Erythroblast (primary cell): ENCODE measurements at regions not wholly inside any gene's neighbourhood (a gene's known extent, or its start where the extent isn't known, plus 50 kb on each side); places are given as distances from the start of the nearest gene placed in this dataset.
A peak's percentile ranks its signal among the peaks of the same experiment; 100 is the strongest.
"Not testable (repeated sequence)": the region's sequence is repeated elsewhere in the genome, so short reads cannot be mapped to it uniquely, and the experiment has no call there.

Source experiments
- DNase-seq, 2 experiments: peaks; one replicate each; lab custom pipeline; 2025; lab: John Stamatoyannopoulos, UW
- GATA1 ChIP-seq: IDR thresholded peaks from 2 replicates; pipeline ENCODE4 v1.6.1; 2011; ENCODE audit warnings: low read depth, mild to moderate bottlenecking, control low read depth, low read length, moderate library complexity
- POLR2A ChIP-seq: IDR thresholded peaks from 2 replicates; pipeline ENCODE4 v1.6.1; 2011; ENCODE audit warnings: mild to moderate bottlenecking, low read length

DNA sequence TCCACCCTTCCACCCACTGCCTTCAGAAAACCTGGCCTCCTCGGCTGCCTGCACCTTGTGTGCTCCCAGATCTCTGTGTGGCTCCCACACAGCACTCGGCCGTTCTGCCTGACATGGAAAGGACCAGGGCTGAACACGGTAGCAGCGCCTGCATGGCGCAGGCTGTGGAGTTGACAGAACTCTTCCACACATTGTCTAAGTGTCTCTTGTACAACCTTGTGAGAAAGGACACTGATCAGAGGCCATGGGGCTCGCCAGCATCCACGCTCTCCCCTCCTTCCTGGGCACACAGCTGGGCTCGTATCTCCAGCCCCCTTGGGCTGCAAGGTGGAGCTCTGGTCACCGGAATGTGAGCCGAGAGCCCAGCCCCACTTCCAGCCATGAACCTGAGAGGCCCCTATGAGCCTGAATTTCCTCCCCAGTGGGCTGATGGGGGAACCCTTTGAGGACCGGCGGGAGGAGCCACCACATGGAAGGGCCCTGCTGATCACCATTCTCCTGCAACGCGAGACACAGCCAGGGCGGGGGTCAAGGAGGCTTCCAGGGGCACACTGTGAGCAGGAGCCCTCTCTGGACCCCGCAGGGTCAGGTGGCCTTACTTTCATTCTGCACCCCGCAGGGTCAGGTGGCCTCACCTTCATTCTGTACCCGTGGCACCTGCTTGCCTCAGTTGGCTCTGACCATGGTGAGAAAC, 314.2 kb upstream of the MYT1L start:
- DNase-seq: no peak
- TF ChIP-seq POLR2A (no peak), GATA1 (no peak)

GRCh38 chr2:2644751-2645150, 313.7 kb upstream of the MYT1L start:
- DNase-seq: not testable (repeated sequence)

DNA sequence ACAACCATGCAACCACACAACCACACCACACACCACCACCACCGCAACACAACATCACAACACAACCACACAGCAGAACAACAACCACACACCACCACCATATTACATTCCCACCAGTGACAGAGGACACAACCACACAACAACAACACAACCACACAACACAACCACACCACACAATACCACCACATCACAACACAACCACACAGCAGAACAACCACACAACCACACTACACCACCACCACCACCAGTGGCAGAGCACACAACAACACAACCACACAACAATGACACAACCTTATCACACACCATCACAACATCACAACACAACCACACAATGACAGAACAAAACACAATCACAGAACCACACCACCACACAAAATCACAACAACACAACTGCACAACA, 313.0 kb upstream of the MYT1L start:
- TF ChIP-seq POLR2A (no peak), GATA1 (no peak)
- peak in 1 of 2 experiments; percentile 19 for DNase-seq

DNA sequence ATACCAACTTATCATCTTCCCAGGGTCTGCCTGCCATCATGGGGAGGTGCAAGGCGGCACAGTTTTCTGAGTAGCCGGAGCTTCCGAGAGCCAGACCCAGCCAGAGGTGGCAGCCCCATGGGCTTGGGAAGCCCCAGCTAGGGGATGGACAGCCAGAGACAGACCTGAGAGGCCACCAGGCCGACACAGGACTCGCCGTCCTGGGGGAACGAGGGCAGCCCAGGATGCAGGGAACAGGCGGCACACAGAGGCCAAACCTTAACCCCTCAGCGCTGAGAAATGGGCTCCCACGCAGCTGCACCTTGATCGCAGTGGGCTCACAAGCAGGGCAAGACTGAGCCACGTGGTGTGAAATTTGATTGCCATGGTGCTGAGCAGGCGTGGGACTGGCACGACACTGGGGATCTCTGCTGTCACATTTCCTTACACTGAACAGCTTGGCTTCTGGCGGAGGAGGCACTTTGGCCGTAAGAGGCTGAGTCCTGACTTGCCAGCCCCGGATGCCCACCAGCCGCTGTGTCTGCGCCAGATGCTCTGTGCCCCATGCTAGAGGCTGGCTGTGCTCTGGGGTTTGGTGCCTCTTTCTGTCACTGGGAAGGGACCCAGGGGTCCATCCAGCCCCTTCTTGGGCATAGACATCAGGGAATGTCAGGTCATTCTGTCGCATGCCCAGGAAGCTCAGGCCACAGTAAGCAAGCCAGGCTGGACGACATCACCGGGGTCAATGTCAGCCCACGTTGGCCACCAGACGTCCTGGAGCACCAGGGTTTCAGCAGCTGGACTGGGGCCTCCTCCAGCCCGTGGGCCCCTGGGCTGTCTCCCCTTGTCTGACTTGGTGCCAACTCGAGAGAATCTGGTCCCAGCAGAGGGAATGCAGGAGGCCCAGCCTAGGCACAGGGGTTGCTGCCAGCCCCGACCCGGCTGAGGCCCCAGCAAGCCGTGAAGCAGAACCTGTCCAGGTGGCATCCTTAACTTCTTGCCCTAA, 312.1 kb upstream of the MYT1L start:
- no peak for DNase-seq
- TF ChIP-seq GATA1 (no peak), POLR2A (no peak)

- TF ChIP-seq POLR2A (no peak), GATA1 (no peak)
- no peak for DNase-seq
Observed at GRCh38 chr2:2641541-2642410, 310.7 kb upstream of the MYT1L start.

- TF ChIP-seq GATA1: no peak
- no peak for TF ChIP-seq POLR2A
- DNase-seq: no peak
Observed at GRCh38 chr2:2640818-2641217, 309.7 kb upstream of the MYT1L start.

- no peak for DNase-seq
- TF ChIP-seq POLR2A: no peak
- TF ChIP-seq GATA1: no peak
Observed at GRCh38 chr2:2640371-2640770, 309.3 kb upstream of the MYT1L start.

DNA sequence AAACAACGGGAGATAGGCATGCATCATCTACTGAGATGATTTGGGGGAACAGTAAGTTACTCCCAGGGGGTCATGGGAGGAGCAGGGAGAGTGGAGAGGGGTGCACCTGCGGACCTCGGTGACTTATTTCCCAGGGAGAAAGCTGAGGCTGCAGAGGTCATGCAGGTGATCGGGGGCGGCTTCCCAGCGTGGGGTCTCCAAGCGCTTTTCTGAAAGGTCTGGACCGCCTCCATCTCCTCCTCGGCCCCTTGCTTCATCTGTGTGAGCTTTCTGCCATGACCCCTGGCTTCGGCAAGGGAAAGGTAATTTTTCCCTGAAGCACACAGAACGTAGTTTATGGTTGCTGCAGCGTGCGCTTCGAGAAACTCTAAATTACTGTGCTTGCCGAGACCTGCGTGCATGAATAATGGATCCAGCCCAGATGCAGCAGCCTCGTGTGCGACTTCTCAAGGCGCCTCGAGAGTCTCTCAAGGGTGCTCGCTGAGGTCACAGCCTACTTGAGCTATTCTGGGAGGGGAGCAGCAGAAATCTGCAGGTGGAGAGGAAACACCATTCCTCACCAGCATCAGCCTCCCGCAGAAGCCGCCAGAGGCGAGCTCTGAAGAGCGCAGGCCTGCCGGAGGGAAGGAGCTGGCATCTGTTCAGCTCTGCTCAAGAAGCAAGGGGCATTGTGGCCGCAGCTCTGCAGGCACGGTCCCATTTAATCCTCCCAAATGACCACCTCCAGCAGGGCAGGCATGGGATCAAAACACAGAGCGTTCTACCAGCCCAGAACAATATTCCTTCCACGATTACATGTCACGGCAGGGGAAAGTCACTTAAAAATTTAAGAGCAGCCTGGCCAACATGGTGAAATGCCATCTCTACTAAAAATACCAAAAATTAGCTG, 308.4 kb upstream of the MYT1L start:
- no peak for DNase-seq
- TF ChIP-seq POLR2A (no peak), GATA1 (no peak)

DNA sequence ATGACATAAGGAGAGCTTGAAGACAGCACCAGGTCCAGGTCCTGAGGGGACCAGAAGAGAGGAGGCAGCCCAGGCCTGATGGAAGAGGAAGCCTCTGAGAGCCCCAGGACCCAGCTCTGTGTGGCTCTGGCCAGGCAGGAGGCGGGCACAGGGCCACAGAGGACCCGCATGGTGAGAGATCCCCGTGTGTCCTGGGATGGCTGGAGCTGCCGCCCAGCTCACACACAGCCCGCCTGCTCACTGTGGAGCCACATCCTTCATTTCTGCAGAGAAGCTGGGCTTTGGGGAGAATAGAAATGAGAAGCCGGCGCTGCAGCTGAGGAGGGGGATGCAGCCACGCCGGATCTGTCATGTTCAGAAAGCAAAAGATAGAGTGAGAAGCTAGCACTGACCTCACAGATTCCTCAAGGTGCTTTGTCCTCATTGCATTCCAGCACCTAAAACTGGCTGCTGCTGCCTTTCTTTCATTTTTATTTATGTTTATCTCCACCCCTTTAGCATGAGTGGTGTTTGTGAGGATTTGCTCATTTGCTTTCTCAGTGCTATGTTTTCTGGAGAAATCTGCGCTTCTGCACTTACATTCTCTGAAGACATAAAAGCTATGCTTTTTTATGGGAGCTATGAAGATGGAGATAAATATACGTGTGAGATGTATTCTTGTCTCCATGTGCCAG, 307.6 kb upstream of the MYT1L start:
- TF ChIP-seq POLR2A (no peak), GATA1 (no peak)
- no peak for DNase-seq

DNA sequence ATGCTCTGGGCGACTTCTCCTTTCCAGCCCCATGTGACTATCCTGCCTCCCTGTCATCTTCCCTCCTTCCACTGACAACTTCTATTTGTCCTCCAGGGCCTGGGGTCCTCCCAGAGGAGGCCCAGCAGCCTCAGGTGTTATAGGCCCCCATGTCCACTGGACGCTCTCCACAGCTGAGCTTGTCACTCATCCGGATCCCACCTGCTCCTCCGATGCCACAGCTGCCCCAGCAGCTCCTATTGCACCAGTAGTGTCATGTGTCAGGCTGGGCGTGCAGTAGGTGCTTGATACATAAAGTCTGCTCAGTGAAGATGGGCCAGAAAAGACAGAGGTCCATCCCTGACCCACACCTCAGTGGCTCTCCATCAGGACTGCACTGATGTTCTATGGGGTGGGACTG, 305.7 kb upstream of the MYT1L start:
- no peak for DNase-seq
- TF ChIP-seq GATA1 (no peak), POLR2A (no peak)

- no peak for DNase-seq
- TF ChIP-seq GATA1 (no peak), POLR2A (no peak)
Observed at GRCh38 chr2:2635025-2635528, 304.0 kb upstream of the MYT1L start.

DNA sequence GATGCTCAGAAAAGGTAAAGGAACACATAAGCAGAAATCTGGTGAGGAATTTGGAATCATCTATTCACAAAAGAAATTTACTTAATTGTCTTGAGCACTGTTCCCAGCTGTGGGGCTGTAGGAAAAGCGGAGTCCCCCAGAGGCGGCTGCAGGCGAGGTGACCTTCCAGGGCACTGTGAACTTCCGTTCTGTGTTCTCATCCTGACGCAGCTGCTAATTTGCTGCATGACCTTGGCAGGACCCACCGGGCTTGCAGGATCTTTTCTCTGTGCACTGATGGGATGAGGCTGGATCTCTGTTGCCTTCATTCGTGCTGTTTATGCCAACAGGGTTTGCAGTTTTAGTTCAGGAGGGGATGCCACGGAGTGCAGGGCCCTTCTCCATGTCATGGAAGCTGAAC, 301.9 kb upstream of the MYT1L start:
- no peak for DNase-seq
- no peak for TF ChIP-seq POLR2A
- TF ChIP-seq GATA1: no peak
